ENCODE measurements at regions not wholly inside any gene's neighbourhood (a gene's known extent, or its start where the extent isn't known, plus 50 kb on each side); places are given as distances from the start of the nearest gene placed in this dataset.

DNA sequence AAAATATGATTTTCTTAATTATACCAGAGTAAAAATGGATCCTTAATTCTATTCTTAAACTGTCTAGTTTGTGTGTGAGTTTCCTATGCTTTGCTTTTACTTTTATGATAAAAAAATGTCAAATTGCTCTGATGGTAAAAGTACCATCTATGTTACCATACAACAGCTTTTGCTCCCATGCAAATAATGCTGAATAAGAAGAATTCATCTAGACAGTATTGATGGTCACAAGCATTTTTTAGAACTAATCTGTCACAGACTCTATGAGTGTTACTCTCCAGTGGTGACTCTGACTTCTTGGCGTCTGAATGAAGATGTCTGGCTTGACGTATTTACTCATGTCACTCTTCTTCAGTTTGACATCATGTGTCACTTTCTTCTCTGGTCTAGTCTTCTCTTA, 608.1 kb upstream of the RORB start:
- H3K4me2 ChIP-seq (ENCODE audit: low read depth, low read length, poor library complexity, severe bottlenecking): no peak overlapping the region
- TF ChIP-seq EZH2phosphoT487 (conservative IDR thresholded peaks at IDR 0.05; ENCODE audit: low read length): no peak
- TF ChIP-seq, protein P1, sequence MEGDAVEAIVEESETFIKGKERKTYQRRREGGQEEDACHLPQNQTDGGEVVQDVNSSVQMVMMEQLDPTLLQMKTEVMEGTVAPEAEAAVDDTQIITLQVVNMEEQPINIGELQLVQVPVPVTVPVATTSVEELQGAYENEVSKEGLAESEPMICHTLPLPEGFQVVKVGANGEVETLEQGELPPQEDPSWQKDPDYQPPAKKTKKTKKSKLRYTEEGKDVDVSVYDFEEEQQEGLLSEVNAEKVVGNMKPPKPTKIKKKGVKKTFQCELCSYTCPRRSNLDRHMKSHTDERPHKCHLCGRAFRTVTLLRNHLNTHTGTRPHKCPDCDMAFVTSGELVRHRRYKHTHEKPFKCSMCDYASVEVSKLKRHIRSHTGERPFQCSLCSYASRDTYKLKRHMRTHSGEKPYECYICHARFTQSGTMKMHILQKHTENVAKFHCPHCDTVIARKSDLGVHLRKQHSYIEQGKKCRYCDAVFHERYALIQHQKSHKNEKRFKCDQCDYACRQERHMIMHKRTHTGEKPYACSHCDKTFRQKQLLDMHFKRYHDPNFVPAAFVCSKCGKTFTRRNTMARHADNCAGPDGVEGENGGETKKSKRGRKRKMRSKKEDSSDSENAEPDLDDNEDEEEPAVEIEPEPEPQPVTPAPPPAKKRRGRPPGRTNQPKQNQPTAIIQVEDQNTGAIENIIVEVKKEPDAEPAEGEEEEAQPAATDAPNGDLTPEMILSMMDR (IDR thresholded peaks at IDR 0.05; ENCODE audit: insufficient read depth, low read length, poor library complexity, severe bottlenecking): no peak
- H3K27me3 ChIP-seq (ENCODE audit: low read length): no peaks in the 10 kb centered on the region
- H3F3A ChIP-seq (ENCODE audit: insufficient read depth): no peaks in the 10 kb centered on the region
- H3K36me3 ChIP-seq (ENCODE audit: low read length): no peaks in the 10 kb centered on the region
- H3K79me2 ChIP-seq (ENCODE audit: insufficient read depth, low read length): no peaks in the 10 kb centered on the region
- no peaks in the 10 kb centered on the region for H3K9me2 ChIP-seq (replicated peaks; ENCODE audit: insufficient read depth, low read length)
- no peaks in the 10 kb centered on the region for H4K20me1 ChIP-seq (ENCODE audit: low read depth, low read length)
- H3K27ac ChIP-seq (ENCODE audit: low read depth, low read length): no peak overlapping the region
- no peak overlapping the region for H3K9ac ChIP-seq (ENCODE audit: low read length)
- H3K9me3 ChIP-seq (ENCODE audit: insufficient read depth, low read length): no peaks in the 10 kb centered on the region
- H3K4me3 ChIP-seq (ENCODE audit: insufficient read depth, low read length, poor library complexity, severe bottlenecking): no peak overlapping the region
- no peak overlapping the region for H2AFZ ChIP-seq (ENCODE audit: low read depth, low read length, severe bottlenecking)

DNA sequence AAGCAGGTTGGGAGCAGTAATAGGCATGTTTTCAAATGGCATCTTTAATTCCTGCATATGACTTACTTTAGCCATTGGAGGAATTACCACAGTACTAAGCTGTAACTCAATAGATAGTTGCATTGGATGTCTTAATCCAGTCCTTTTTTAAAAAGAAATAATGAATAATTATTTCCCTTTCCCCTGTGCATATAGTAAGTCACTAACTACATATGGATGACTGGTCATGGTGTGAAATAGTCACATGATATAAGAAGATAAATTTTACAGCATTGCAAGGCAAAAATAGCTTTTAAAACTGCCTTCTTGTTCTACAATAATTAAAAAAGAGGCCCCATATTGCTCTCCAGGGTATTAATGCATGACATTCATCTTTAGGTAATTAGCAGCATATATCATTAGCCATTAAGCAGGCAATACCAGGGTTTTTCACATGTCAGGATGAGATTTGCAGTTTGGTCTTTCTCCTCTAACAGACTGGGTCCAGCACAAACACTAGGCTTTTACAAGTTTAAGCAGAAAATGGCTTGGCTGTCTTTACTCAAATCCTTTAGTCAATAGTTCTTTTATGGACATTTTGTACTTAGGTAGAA, 606.4 kb upstream of the RORB start:
- H3K27ac ChIP-seq (ENCODE audit: low read depth, low read length): no peak overlapping the region
- no peak overlapping the region for H3K4me3 ChIP-seq (ENCODE audit: insufficient read depth, low read length, poor library complexity, severe bottlenecking)
- H2AFZ ChIP-seq (ENCODE audit: low read depth, low read length, severe bottlenecking): no peak overlapping the region
- no peaks in the 10 kb centered on the region for H3K9me2 ChIP-seq (replicated peaks; ENCODE audit: insufficient read depth, low read length)
- H3F3A ChIP-seq (ENCODE audit: insufficient read depth): no peaks in the 10 kb centered on the region
- H3K4me2 ChIP-seq (ENCODE audit: low read depth, low read length, poor library complexity, severe bottlenecking): no peak overlapping the region
- H4K20me1 ChIP-seq (ENCODE audit: low read depth, low read length): no peaks in the 10 kb centered on the region
- no peak overlapping the region for H3K9ac ChIP-seq (ENCODE audit: low read length)
- H3K79me2 ChIP-seq (ENCODE audit: insufficient read depth, low read length): no peaks in the 10 kb centered on the region
- no peaks in the 10 kb centered on the region for H3K36me3 ChIP-seq (ENCODE audit: low read length)
- TF ChIP-seq EZH2phosphoT487 (conservative IDR thresholded peaks at IDR 0.05; ENCODE audit: low read length): no peak
- TF ChIP-seq, protein P1 (IDR thresholded peaks at IDR 0.05; ENCODE audit: insufficient read depth, low read length, poor library complexity, severe bottlenecking): no peak
- H3K9me3 ChIP-seq (ENCODE audit: insufficient read depth, low read length): no peaks in the 10 kb centered on the region
- H3K27me3 ChIP-seq (ENCODE audit: low read length): no peaks in the 10 kb centered on the region

DNA sequence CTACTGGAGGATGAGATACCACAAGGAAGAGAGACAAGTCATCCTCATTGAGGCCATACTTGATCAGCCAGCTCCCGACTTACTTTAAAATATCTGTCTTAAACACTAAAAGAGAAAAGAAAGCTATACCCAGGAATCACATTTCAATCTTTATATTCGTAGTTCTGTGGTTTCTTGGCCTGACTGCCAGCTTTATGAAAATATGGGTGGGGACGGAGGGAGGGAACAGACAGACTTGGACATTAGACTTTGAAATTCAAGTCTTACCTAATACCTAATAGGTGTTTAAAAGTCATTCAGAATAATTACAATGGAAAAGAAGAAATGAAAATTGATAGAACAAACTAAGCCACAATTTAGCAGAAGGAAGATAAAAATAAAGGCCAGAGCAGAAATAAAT, 604.8 kb upstream of the RORB start:
- Histone ChIP-seq H3F3A (ENCODE audit: insufficient read depth) (no peaks in the 10 kb centered on the region), H3K9me2 (replicated peaks; ENCODE audit: insufficient read depth, low read length) (no peaks in the 10 kb centered on the region), H3K4me3 (ENCODE audit: insufficient read depth, low read length, poor library complexity, severe bottlenecking) (no peak overlapping the region), H3K9ac (ENCODE audit: low read length) (no peak overlapping the region), H4K20me1 (ENCODE audit: low read depth, low read length) (no peaks in the 10 kb centered on the region), H3K79me2 (ENCODE audit: insufficient read depth, low read length) (no peaks in the 10 kb centered on the region), H3K4me2 (ENCODE audit: low read depth, low read length, poor library complexity, severe bottlenecking) (no peak overlapping the region), H3K9me3 (ENCODE audit: insufficient read depth, low read length) (no peaks in the 10 kb centered on the region), H3K36me3 (ENCODE audit: low read length) (no peaks in the 10 kb centered on the region), H3K27me3 (ENCODE audit: low read length) (no peaks in the 10 kb centered on the region), H3K27ac (ENCODE audit: low read depth, low read length) (no peak overlapping the region), H2AFZ (ENCODE audit: low read depth, low read length, severe bottlenecking) (no peak overlapping the region)
- TF ChIP-seq, protein P1 (IDR thresholded peaks at IDR 0.05; ENCODE audit: insufficient read depth, low read length, poor library complexity, severe bottlenecking): no peak
- no peak for TF ChIP-seq EZH2phosphoT487 (conservative IDR thresholded peaks at IDR 0.05; ENCODE audit: low read length)

All from SU-DHL-6 (cell line).